Transverse colon (tissue), 4 donors: ENCODE measurements at regions not wholly inside any gene's neighbourhood (a gene's known extent, or its start where the extent isn't known, plus 50 kb on each side); places are given as distances from the start of the nearest gene placed in this dataset.

ENCODE experiments used
- DNase-seq: peaks from one replicate; pipeline ENCODE4 v3.0.0-alpha.2; 2019
- H3K27ac ChIP-seq, 4 donors: fragments of 200-600 bp; sonication (generic); 2 replicates each; pipeline ENCODE4 v1.5.1; 2016 to 2018; ENCODE audit warnings: inconsistent platforms in 4 of 4
- H3K27me3 ChIP-seq: fragments of 200-600 bp; sonication (generic); 2 replicates; pipeline ENCODE4 v1.5.1; 2017; ENCODE audit warnings: inconsistent platforms
- H3K36me3 ChIP-seq, 4 donors: fragments of 200-600 bp; sonication (generic); 2 replicates each; pipeline ENCODE4 v1.5.1; 2017 to 2019; ENCODE audit warnings: inconsistent platforms in 4 of 4
- H3K4me1 ChIP-seq, 4 donors: fragments of 200-600 bp; sonication (generic); 2 replicates each; pipeline ENCODE4 v1.5.1; 2017 to 2020; ENCODE audit warnings: inconsistent platforms in 4 of 4
- H3K4me3 ChIP-seq, 4 donors: fragments of 200-600 bp; sonication (generic); 1 replicate in 1 of 4; 2 replicates in 3 of 4; pipeline versions ENCODE4 v1.5.1 to v1.6.1; 2017 to 2019; ENCODE audit warnings: inconsistent platforms in 4 of 4
- H3K9me3 ChIP-seq, 2 donors: fragments of 200-600 bp; sonication (generic); 2 replicates each; pipeline ENCODE4 v1.5.1; 2017 to 2019; ENCODE audit warnings: inconsistent platforms in 2 of 2
- CTCF ChIP-seq, 5 experiments: fragments of 200-600 bp in 3 of 5; fragments of 450-650 bp in 2 of 5; sonication (generic) in 3 of 5; IDR thresholded peaks; 1 replicate in 2 of 5; 2 replicates in 3 of 5; pipeline ENCODE4 v1.5.1; 2016 to 2017; ENCODE audit warnings: antibody characterized with exemption in 5 of 5, inconsistent platforms in 3 of 5, mild to moderate bottlenecking in 2 of 5, moderate library complexity in 1 of 5
- EP300 ChIP-seq: sonication (generic); formaldehyde crosslinking; IDR thresholded peaks from one replicate; pipeline ENCODE4 v1.6.1; 2017; ENCODE audit warnings: antibody characterized with exemption, low read depth
- POLR2A ChIP-seq: fragments of 450-650 bp; IDR thresholded peaks from one replicate; pipeline ENCODE4 v1.6.1; 2016; ENCODE audit warnings: antibody characterized with exemption, mild to moderate bottlenecking, moderate library complexity
- POLR2AphosphoS5 ChIP-seq, 3 donors: sonication (generic); formaldehyde crosslinking; IDR thresholded peaks; one replicate each; pipeline ENCODE4 v1.6.1; 2016; ENCODE audit warnings: antibody characterized with exemption in 3 of 3
- WGBS, 2 donors: methylation state at CpG; one replicate each; pipeline ENCODE4 v1.1.5; 2018; ENCODE audit warnings: low coverage in 1 of 2; 5-methylcytosine and 5-hydroxymethylcytosine counted together
- in situ Hi-C, 4 donors: fragments of 200-750 bp; cut with MboI; loops; one replicate each; pipeline versions ENCODE4 v1.15.0 to v1.15.1; 2017; ENCODE audit warnings: low sequenced_read_pairs in 3 of 4, low pct_ligation_motif_present in 1 of 4, low pct_unique_long_range_greater_than_20kb in 1 of 4
- intact Hi-C: fragments of 100-400 bp; cut with DNase I; formaldehyde crosslinking; loops from one replicate; pipeline ENCODE4 v1.15.1; 2023; ENCODE audit warnings: low total_unique reads

GRCh38 chr11:21625982-21626381, 566.9 kb upstream of the ANO5 start:
- H3K27me3 ChIP-seq = no peaks in the 10 kb centered on the region
- peak; percentile 8 for DNase-seq
- H3K4me1 ChIP-seq = no peaks in the 10 kb centered on the region
- no peak overlapping the region for H3K27ac ChIP-seq
- intact Hi-C loops (no loop called here), in situ Hi-C loops (no loop called here)
- H3K9me3 ChIP-seq = no peaks in the 10 kb centered on the region
- TF ChIP-seq POLR2AphosphoS5 (IDR thresholded peaks at IDR 0.05) = no peak
- no peak for TF ChIP-seq EP300
- no peak for TF ChIP-seq CTCF (IDR thresholded peaks at IDR 0.05)
- TF ChIP-seq POLR2A = no peak
- H3K36me3 ChIP-seq = no peaks in the 10 kb centered on the region
- 71 to 80% methylated on average over 4 to 5 of the region's 5 CpGs for WGBS, 2 donors
- H3K4me3 ChIP-seq = no peak overlapping the region

- intact Hi-C loops (no loop called here), in situ Hi-C loops (no loop called here)
- H3K27me3 ChIP-seq = no peaks in the 10 kb centered on the region
- TF ChIP-seq CTCF (IDR thresholded peaks at IDR 0.05) = no peak
- no peak for TF ChIP-seq POLR2AphosphoS5 (IDR thresholded peaks at IDR 0.05)
- TF ChIP-seq POLR2A = no peak
- TF ChIP-seq EP300 = no peak
- H3K4me3 ChIP-seq = no peak overlapping the region
- H3K27ac ChIP-seq = no peak overlapping the region
- H3K4me1 ChIP-seq = no peaks in the 10 kb centered on the region
- H3K9me3 ChIP-seq = no peaks in the 10 kb centered on the region
- no peak for DNase-seq
- 46 to 53% methylated on average over 3 of the region's 3 CpGs for WGBS, 2 donors
- H3K36me3 ChIP-seq = no peaks in the 10 kb centered on the region
These were observed 564.2 kb upstream of the ANO5 start for GRCh38 chr11:21628641-21629040.

GRCh38 chr11:21630934-21631478, 561.9 kb upstream of the ANO5 start:
- no peak for DNase-seq
- H3K9me3 ChIP-seq = no peaks in the 10 kb centered on the region
- no peaks in the 10 kb centered on the region for H3K36me3 ChIP-seq
- H3K27ac ChIP-seq = no peak overlapping the region
- no peak for TF ChIP-seq EP300
- TF ChIP-seq CTCF (IDR thresholded peaks at IDR 0.05) = no peak
- TF ChIP-seq POLR2AphosphoS5 (IDR thresholded peaks at IDR 0.05) = no peak
- no peaks in the 10 kb centered on the region for H3K4me1 ChIP-seq
- H3K27me3 ChIP-seq = no peaks in the 10 kb centered on the region
- 80 to 100% methylated on average over 1 of the region's 1 CpG for whole genome bisulfite sequencing, 2 donors
- H3K4me3 ChIP-seq = no peak overlapping the region
- intact Hi-C loops (no loop called here), in situ Hi-C loops (no loop called here)

GRCh38 chr11:21631991-21632390, 560.9 kb upstream of the ANO5 start:
- Histone ChIP-seq H3K36me3 (no peaks in the 10 kb centered on the region), H3K27ac (no peak overlapping the region), H3K4me3 (no peak overlapping the region), H3K9me3 (no peaks in the 10 kb centered on the region), H3K4me1 (no peaks in the 10 kb centered on the region), H3K27me3 (no peaks in the 10 kb centered on the region)
- no peak for TF ChIP-seq POLR2AphosphoS5 (IDR thresholded peaks at IDR 0.05)
- no peak for TF ChIP-seq EP300
- TF ChIP-seq POLR2A = no peak
- no peak for TF ChIP-seq CTCF (IDR thresholded peaks at IDR 0.05)
- no peak for DNase-seq
- intact Hi-C loops = no loop called here
- WGBS, 2 donors = 92 to 100% methylated on average over 1 to 7 of the region's 7 CpGs
- in situ Hi-C loops = no loop called here
